K562 (cell line): ENCODE measurements at regions not wholly inside any gene's neighbourhood (a gene's known extent, or its start where the extent isn't known, plus 50 kb on each side); places are given as distances from the start of the nearest gene placed in this dataset.

ENCODE experiments used
- ATF4 ChIP-seq: fragments of 450-650 bp; formaldehyde crosslinking; IDR thresholded peaks from 2 replicates; pipeline ENCODE4 v1.4.0; 2022; ENCODE audit warnings: mild to moderate bottlenecking, moderate library complexity
- CCAR2 ChIP-seq: fragments of 200-400 bp; formaldehyde crosslinking; IDR thresholded peaks from 2 replicates; pipeline ENCODE4 v1.6.1; 2017; ENCODE audit warnings: mild to moderate bottlenecking, low read depth, low read length
- ELF4 ChIP-seq: fragments of 450-650 bp; formaldehyde crosslinking; IDR thresholded peaks from 2 replicates; pipeline ENCODE4 v1.4.0; 2022; ENCODE audit warnings: missing genetic modification characterization
- EP400 ChIP-seq: fragments of 450-650 bp; IDR thresholded peaks from 2 replicates; pipeline ENCODE4 v1.6.1; 2017; ENCODE audit warnings: antibody characterized with exemption, mild to moderate bottlenecking, moderate library complexity
- FOSL1 ChIP-seq: fragments of 200-800 bp; sonication (Bioruptor generic); conservative IDR thresholded peaks from 2 replicates; pipeline ENCODE4 v1.6.1; 2016; ENCODE audit warnings: missing genetic modification characterization, missing compliant biosample characterization
- FOXK1 ChIP-seq: sonication (generic); formaldehyde crosslinking; IDR thresholded peaks from 2 replicates; pipeline ENCODE4 v1.8.0; 2022; ENCODE audit warnings: missing genetic modification reagents, mild to moderate bottlenecking, borderline replicate concordance
- GABPA ChIP-seq: fragments of 200-800 bp; sonication (Bioruptor generic); conservative IDR thresholded peaks from 2 replicates; pipeline ENCODE4 v1.6.1; 2016; ENCODE audit warnings: low read depth, missing genetic modification characterization, missing compliant biosample characterization
- GTF2A2 ChIP-seq: IDR thresholded peaks from 2 replicates; pipeline ENCODE4 v1.6.1; 2016; ENCODE audit warnings: mild to moderate bottlenecking, missing genetic modification characterization, missing compliant biosample characterization
- HIVEP1 ChIP-seq: fragments of 250-450 bp; sonication (Bioruptor Pico); IDR thresholded peaks from 2 replicates; pipeline ENCODE4 v1.4.0; 2020; ENCODE audit warnings: mild to moderate bottlenecking
- HNRNPK ChIP-seq: fragments of 200-400 bp; formaldehyde crosslinking; IDR thresholded peaks from one replicate; pipeline ENCODE4 v1.6.1; 2018; ENCODE audit warnings: mild to moderate bottlenecking, low read depth, low read length; ENCODE audit not compliant: poor library complexity, severe bottlenecking
- KHSRP ChIP-seq: fragments of 450-650 bp; IDR thresholded peaks from 2 replicates; pipeline ENCODE4 v1.6.1; 2017
- NEUROD1 ChIP-seq: fragments of 150-350 bp; IDR thresholded peaks from 2 replicates; pipeline ENCODE4 v1.6.1; 2014; ENCODE audit warnings: borderline replicate concordance, low read length, low read depth; ENCODE audit not compliant: partially characterized antibody
- NFRKB ChIP-seq: fragments of 450-650 bp; IDR thresholded peaks from 2 replicates; pipeline ENCODE4 v1.6.1; 2016; ENCODE audit warnings: low read depth
- PKNOX1 ChIP-seq: fragments of 450-650 bp; IDR thresholded peaks from 2 replicates; pipeline ENCODE4 v1.6.1; 2016
- RFX5 ChIP-seq: IDR thresholded peaks from 2 replicates; pipeline ENCODE4 v1.6.1; 2011; ENCODE audit warnings: low read depth, mild to moderate bottlenecking, improper control_type of control experiment, low read length
- RNF2 ChIP-seq: sonication (generic); IDR thresholded peaks from 2 replicates; pipeline ENCODE4 v1.6.1; 2016
- SMARCA4 ChIP-seq: fragments of 450-650 bp; IDR thresholded peaks from 2 replicates; pipeline ENCODE4 v1.6.1; 2016
- TRIM24 ChIP-seq, 2 experiments: fragments of 450-650 bp; IDR thresholded peaks; 2 replicates each; pipeline ENCODE4 v1.6.1; 2016
- ZNF140 ChIP-seq: fragments of 250-450 bp; sonication (Bioruptor Pico); IDR thresholded peaks from 2 replicates; pipeline ENCODE4 v1.8.0; 2021; ENCODE audit warnings: moderate library complexity, mild to moderate bottlenecking, inconsistent platforms
- ZNF175 ChIP-seq: fragments of 200-800 bp; sonication (Bioruptor generic); IDR thresholded peaks from 2 replicates; pipeline ENCODE4 v1.6.1; 2016; ENCODE audit warnings: low read depth, mild to moderate bottlenecking, missing genetic modification characterization, missing compliant biosample characterization
- ZNF584 ChIP-seq: fragments of 200-800 bp; sonication (Bioruptor generic); IDR thresholded peaks from 2 replicates; pipeline ENCODE4 v1.6.1; 2016; ENCODE audit warnings: low read depth, mild to moderate bottlenecking, missing genetic modification characterization, missing compliant biosample characterization
- ZNF589 ChIP-seq: fragments of 200-800 bp; sonication (Bioruptor generic); IDR thresholded peaks from 2 replicates; pipeline ENCODE4 v1.6.1; 2016; ENCODE audit warnings: low read depth, missing genetic modification characterization, missing compliant biosample characterization
- ZNF785 ChIP-seq: fragments of 250-450 bp; sonication (Bioruptor Pico); IDR thresholded peaks from 2 replicates; pipeline ENCODE4 v1.4.0; 2020; ENCODE audit warnings: mild to moderate bottlenecking
- TF ChIP-seq, protein P1 (sequence below), 2 experiments: fragments of 450-650 bp in 1 of 2; sonication (generic) in 1 of 2; formaldehyde crosslinking in 1 of 2; IDR thresholded peaks in 1 of 2; conservative IDR thresholded peaks in 1 of 2; 2 replicates each; pipeline versions ENCODE4 v1.6.1 to v1.8.1; 2016 to 2023; ENCODE audit warnings: mild to moderate bottlenecking in 2 of 2, moderate library complexity in 2 of 2, inconsistent platforms in 1 of 2, missing genetic modification reagents in 1 of 2
- TF ChIP-seq, protein P2 (sequence below): fragments of 450-650 bp; IDR thresholded peaks from 2 replicates; pipeline ENCODE4 v1.6.1; 2018; ENCODE audit warnings: mild to moderate bottlenecking, low read depth; ENCODE audit not compliant: partially characterized antibody

- TF ChIP-seq ATF4 (CRISPR knock-in tag), result 0 out of 2 replicates have a peak, but pooled peaks have one; percentile 59
- no peak for TF ChIP-seq RFX5
- TF ChIP-seq ZNF785, result no peak
- TF ChIP-seq RNF2, result no peak
- no peak for TF ChIP-seq ZNF140
- no peak for TF ChIP-seq ELF4 (CRISPR knock-in tag)
- TF ChIP-seq, protein P1, sequence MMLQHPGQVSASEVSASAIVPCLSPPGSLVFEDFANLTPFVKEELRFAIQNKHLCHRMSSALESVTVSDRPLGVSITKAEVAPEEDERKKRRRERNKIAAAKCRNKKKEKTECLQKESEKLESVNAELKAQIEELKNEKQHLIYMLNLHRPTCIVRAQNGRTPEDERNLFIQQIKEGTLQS (IDR thresholded peaks at IDR 0.05), result peak; percentile 44; the same call in 1 of the 2 replicates
- TF ChIP-seq, protein P1 (CRISPR knock-in tag; conservative IDR thresholded peaks at IDR 0.05), result no peak
- no peak for TF ChIP-seq EP400
- TF ChIP-seq ZNF589 (CRISPR knock-in tag), result peak; percentile 74; the same call in 1 of the 2 replicates
- no peak for TF ChIP-seq KHSRP
- no peak for TF ChIP-seq FOSL1 (tag)
- peak; percentile 43 to 48; a peak in 2 of 4 replicates for TF ChIP-seq TRIM24 (IDR thresholded peaks at IDR 0.05)
- TF ChIP-seq HIVEP1 (CRISPR knock-in tag), result no peak
- TF ChIP-seq GABPA (tag), result 0 out of 2 replicates have a peak, but pooled peaks have one; percentile 35
- TF ChIP-seq ZNF584, result peak; percentile 61
- TF ChIP-seq SMARCA4, result no peak
- TF ChIP-seq ZNF175 (CRISPR knock-in tag), result peak; percentile 90
- no peak for TF ChIP-seq GTF2A2
- no peak for TF ChIP-seq FOXK1 (CRISPR knock-in tag)
- TF ChIP-seq, protein P2, sequence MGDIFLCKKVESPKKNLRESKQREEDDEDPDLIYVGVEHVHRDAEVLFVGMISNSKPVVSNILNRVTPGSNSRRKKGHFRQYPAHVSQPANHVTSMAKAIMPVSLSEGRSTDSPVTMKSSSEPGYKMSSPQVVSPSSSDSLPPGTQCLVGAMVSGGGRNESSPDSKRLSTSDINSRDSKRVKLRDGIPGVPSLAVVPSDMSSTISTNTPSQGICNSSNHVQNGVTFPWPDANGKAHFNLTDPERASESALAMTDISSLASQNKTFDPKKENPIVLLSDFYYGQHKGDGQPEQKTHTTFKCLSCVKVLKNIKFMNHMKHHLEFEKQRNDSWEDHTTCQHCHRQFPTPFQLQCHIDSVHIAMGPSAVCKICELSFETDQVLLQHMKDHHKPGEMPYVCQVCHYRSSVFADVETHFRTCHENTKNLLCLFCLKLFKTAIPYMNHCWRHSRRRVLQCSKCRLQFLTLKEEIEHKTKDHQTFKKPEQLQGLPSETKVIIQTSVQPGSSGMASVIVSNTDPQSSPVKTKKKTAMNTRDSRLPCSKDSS, result no peak
- no peak for TF ChIP-seq CCAR2
- TF ChIP-seq NFRKB, result no peak
- no peak for TF ChIP-seq HNRNPK
- TF ChIP-seq PKNOX1, result no peak
- TF ChIP-seq NEUROD1, result no peak
- TF ChIP-seq, all 486 proteins: peak for 8
Measured at GRCh38 chr11:86873573-86874083, 73.3 kb downstream of the PRSS23 start (continued).
